Type B pancreatic cell (in vitro differentiated cells): ENCODE measurements at regions not wholly inside any gene's neighbourhood (a gene's known extent, or its start where the extent isn't known, plus 50 kb on each side); places are given as distances from the start of the nearest gene placed in this dataset.

Experiments
- DNase-seq: peaks from one replicate; pipeline ENCODE4 v3.0.0; 2021; ENCODE audit warnings: mixed read lengths; ENCODE audit not compliant: unreplicated experiment; ENCODE audit errors: extremely low spot score
- H3K27ac Mint-ChIP-seq: 2 replicates; pipeline ENCODE4 v1.8.0; 2021; ENCODE audit warnings: mild to moderate bottlenecking, mixed read lengths
- H3K27me3 Mint-ChIP-seq: 2 replicates; pipeline ENCODE4 v1.8.0; 2021; ENCODE audit warnings: mixed read lengths
- H3K36me3 Mint-ChIP-seq: 2 replicates; pipeline ENCODE4 v1.8.0; 2021; ENCODE audit warnings: mixed read lengths
- H3K4me1 Mint-ChIP-seq: one replicate; pipeline ENCODE4 v1.8.0; 2021; ENCODE audit warnings: mixed read lengths; ENCODE audit not compliant: unreplicated experiment
- H3K4me3 Mint-ChIP-seq: 2 replicates; pipeline ENCODE4 v1.8.0; 2021; ENCODE audit warnings: mild to moderate bottlenecking, mixed read lengths
- H3K9me3 Mint-ChIP-seq: 2 replicates; pipeline ENCODE4 v1.8.0; 2021; ENCODE audit warnings: mixed read lengths
- CTCF ChIP-seq: fragments of 200-600 bp; sonication (generic); conservative IDR thresholded peaks from 2 replicates; pipeline ENCODE4 v1.5.0; 2021; ENCODE audit warnings: antibody characterized with exemption, mild to moderate bottlenecking

- Mint-ChIP-seq H3K4me3 (no peak overlapping the region), H3K36me3 (no peaks in the 10 kb centered on the region), H3K27me3 (no peaks in the 10 kb centered on the region), H3K9me3 (no peaks in the 10 kb centered on the region), H3K27ac (no peak overlapping the region), H3K4me1 (no peaks in the 10 kb centered on the region)
- no peak for TF ChIP-seq CTCF
- no peak for DNase-seq
These were observed 242.7 kb upstream of the ADAMTS5 start for GRCh38 chr21:27209546-27209945.

DNA sequence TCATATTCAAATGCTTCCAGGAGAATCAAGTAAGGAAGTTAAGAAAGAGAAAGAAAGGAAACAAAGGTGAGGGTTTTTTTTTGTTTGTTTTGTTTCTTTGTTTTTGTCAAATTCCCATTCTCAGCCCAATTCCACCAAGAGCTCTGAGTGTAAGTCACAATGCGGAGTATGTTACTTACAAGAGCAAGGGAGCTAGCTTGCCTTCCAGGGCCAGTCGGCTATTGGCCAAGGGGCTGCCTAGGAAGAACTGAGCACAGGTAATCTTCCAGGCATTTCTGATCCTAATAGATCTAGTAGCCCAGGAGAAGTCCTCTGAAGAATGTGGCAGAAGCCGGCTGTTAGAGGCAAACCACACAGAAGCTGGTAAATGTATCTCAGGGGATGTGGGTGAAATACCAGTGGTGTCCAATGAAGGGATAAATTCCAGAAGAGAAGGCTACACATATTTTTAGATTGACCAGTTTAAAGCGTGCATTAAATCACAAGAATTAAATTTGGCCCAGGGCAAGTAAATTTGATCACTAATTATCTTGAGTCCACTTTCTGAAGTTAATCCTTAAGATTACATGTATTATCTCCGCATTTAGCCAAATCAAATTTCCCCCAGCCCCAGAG lies 239.6 kb upstream of the ADAMTS5 start:
- no peaks in the 10 kb centered on the region for H3K27me3 Mint-ChIP-seq
- no peak overlapping the region for H3K4me3 Mint-ChIP-seq
- H3K36me3 Mint-ChIP-seq: no peaks in the 10 kb centered on the region
- H3K27ac Mint-ChIP-seq: no peak overlapping the region
- DNase-seq: no peak
- no peaks in the 10 kb centered on the region for H3K4me1 Mint-ChIP-seq
- H3K9me3 Mint-ChIP-seq: no peaks in the 10 kb centered on the region
- TF ChIP-seq CTCF: no peak

DNA sequence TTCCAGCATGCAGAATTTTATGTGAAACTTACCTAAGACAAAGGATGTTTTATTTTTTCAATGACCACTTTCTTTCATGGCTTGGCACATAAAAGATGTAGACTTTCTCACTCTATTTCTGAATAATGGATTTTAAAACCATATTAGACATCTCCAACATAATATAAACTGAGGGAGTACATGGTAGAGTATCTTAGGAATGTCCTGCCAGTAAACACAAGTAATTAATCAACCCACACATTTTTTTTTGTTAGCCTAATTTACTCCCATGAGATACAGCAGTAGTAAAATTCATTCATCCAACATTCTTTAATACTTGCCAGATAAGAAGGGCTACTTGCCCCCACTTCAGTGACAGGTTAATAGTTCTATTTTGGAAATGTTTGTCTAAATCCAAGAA lies 235.4 kb upstream of the ADAMTS5 start:
- Mint-ChIP-seq H3K27me3 (no peaks in the 10 kb centered on the region), H3K27ac (no peak overlapping the region), H3K9me3 (no peaks in the 10 kb centered on the region), H3K36me3 (no peaks in the 10 kb centered on the region), H3K4me1 (no peaks in the 10 kb centered on the region), H3K4me3 (no peak overlapping the region)
- DNase-seq: no peak
- TF ChIP-seq CTCF: no peak

DNA sequence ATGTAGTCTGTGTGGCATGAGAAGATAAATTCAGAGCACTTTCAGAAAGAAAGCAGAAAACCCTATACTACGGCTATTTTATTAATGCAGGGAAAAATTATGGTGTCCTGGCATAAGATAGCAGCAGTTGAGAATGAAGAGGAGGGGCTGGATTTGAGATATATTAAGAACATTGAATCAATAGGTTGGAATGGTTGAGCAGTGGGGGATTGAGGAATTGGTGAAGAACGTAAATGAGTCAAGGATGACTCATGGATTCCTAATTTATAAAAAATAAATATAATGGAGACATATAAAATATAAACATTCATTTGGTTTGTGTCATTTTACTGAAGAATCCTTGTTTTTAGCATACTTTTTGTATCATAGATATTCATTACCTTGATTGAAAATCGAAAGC lies 234.3 kb upstream of the ADAMTS5 start:
- Mint-ChIP-seq H3K36me3 (no peaks in the 10 kb centered on the region), H3K4me3 (no peak overlapping the region), H3K9me3 (no peaks in the 10 kb centered on the region), H3K27me3 (no peaks in the 10 kb centered on the region), H3K27ac (no peak overlapping the region), H3K4me1 (no peaks in the 10 kb centered on the region)
- DNase-seq: no peak
- TF ChIP-seq CTCF: no peak

DNA sequence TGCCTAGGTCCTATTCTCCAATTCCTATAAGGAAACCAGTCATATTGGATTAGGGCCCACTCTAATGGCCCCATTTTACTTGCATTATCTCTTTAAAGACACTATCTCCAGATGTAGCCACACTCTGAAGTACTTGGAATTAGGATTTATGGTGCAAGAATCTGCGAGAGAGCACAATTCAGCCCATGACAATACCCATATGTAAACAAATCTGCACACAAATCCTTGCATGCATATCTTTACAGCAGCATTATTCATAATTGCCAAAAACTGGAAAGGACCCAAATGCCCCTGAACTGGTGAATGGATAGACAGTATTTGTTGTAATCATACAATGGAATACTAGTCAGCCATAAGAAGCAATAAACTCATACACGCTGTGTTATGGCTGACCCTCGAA lies 229.8 kb upstream of the ADAMTS5 start:
- no peaks in the 10 kb centered on the region for H3K36me3 Mint-ChIP-seq
- no peak overlapping the region for H3K27ac Mint-ChIP-seq
- TF ChIP-seq CTCF: no peak
- no peaks in the 10 kb centered on the region for H3K4me1 Mint-ChIP-seq
- no peaks in the 10 kb centered on the region for H3K9me3 Mint-ChIP-seq
- DNase-seq: no peak
- H3K27me3 Mint-ChIP-seq: no peaks in the 10 kb centered on the region
- no peak overlapping the region for H3K4me3 Mint-ChIP-seq
